IMR-90 (cell line): ENCODE measurements at regions not wholly inside any gene's neighbourhood (a gene's known extent, or its start where the extent isn't known, plus 50 kb on each side); places are given as distances from the start of the nearest gene placed in this dataset.

Experiments used
- BHLHE40 ChIP-seq: fragments of 150-350 bp; IDR thresholded peaks from 2 replicates; pipeline ENCODE4 v1.6.1; 2016; ENCODE audit warnings: mild to moderate bottlenecking, low read depth, low read length
- FOS ChIP-seq: fragments of 150-350 bp; IDR thresholded peaks from 2 replicates; pipeline ENCODE4 v1.6.1; 2016; ENCODE audit warnings: low read depth, low read length
- POLR2A ChIP-seq: IDR thresholded peaks from 2 replicates; pipeline ENCODE4 v1.6.1; 2012; ENCODE audit warnings: mild to moderate bottlenecking, low read depth, low read length
- RCOR1 ChIP-seq: IDR thresholded peaks from 2 replicates; pipeline ENCODE4 v1.6.1; 2012; ENCODE audit warnings: mild to moderate bottlenecking, low read length, improper control_type of control experiment; ENCODE audit not compliant: insufficient replicate concordance
- TF ChIP-seq, protein P1 (sequence below): conservative IDR thresholded peaks from 2 replicates; pipeline ENCODE4 v1.5.1; 2012; ENCODE audit warnings: mild to moderate bottlenecking, low read depth, low read length, improper control_type of control experiment

DNA sequence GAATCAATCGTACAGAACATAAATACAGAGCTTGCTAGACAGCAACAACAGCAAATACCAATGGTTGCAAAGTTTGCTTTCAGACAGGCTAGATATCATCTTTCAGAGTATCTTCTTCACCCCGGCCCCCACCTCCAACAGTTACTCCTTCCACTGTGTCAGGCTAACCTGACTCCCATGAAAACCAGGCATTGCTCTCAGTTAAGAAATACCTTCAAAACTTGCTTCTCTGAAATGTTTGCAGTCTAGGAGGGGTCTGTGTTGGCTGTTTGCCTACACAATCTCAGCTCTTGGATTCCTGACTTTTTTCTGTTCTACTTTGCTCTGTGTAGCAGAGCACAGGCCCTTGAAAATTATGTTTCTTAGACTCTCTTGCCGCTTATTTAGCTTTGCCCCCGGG is 599.5 kb upstream of the SYT4 start:
- TF ChIP-seq, protein P1, sequence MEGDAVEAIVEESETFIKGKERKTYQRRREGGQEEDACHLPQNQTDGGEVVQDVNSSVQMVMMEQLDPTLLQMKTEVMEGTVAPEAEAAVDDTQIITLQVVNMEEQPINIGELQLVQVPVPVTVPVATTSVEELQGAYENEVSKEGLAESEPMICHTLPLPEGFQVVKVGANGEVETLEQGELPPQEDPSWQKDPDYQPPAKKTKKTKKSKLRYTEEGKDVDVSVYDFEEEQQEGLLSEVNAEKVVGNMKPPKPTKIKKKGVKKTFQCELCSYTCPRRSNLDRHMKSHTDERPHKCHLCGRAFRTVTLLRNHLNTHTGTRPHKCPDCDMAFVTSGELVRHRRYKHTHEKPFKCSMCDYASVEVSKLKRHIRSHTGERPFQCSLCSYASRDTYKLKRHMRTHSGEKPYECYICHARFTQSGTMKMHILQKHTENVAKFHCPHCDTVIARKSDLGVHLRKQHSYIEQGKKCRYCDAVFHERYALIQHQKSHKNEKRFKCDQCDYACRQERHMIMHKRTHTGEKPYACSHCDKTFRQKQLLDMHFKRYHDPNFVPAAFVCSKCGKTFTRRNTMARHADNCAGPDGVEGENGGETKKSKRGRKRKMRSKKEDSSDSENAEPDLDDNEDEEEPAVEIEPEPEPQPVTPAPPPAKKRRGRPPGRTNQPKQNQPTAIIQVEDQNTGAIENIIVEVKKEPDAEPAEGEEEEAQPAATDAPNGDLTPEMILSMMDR, result no peak
- TF ChIP-seq POLR2A, result no peak
- no peak for TF ChIP-seq FOS
- TF ChIP-seq BHLHE40, result no peak
- TF ChIP-seq RCOR1, result no peak
